GM12874 (cell line): ENCODE measurements at regions not wholly inside any gene's neighbourhood (a gene's known extent, or its start where the extent isn't known, plus 50 kb on each side); places are given as distances from the start of the nearest gene placed in this dataset.

ENCODE experiments used
- TF ChIP-seq, protein P1 (sequence below): IDR thresholded peaks from 2 replicates; pipeline ENCODE4 v1.5.1; 2011; ENCODE audit warnings: low read depth, mild to moderate bottlenecking, control low read depth, low read length, moderate library complexity; ENCODE audit not compliant: insufficient read depth

DNA sequence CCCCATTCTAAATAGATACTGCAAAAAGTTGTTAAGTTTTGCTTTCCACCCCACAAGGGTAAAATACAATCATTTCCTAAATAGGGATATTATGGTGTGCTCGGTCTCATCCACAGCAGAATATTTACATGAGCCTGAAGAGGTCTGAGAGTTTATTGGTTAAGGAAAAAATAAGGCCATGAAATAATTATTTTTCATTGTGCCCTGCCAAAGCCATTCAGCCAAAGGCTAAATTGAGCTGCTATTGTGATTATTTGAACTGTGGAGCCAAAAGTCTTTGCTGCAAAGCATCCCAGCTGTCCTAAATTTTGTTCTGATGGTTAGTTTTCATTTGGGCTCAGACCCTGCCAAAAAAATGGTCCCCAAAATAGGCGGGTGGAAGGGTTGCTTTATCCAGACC is 298.7 kb upstream of the ESRRG start:
- TF ChIP-seq, protein P1, sequence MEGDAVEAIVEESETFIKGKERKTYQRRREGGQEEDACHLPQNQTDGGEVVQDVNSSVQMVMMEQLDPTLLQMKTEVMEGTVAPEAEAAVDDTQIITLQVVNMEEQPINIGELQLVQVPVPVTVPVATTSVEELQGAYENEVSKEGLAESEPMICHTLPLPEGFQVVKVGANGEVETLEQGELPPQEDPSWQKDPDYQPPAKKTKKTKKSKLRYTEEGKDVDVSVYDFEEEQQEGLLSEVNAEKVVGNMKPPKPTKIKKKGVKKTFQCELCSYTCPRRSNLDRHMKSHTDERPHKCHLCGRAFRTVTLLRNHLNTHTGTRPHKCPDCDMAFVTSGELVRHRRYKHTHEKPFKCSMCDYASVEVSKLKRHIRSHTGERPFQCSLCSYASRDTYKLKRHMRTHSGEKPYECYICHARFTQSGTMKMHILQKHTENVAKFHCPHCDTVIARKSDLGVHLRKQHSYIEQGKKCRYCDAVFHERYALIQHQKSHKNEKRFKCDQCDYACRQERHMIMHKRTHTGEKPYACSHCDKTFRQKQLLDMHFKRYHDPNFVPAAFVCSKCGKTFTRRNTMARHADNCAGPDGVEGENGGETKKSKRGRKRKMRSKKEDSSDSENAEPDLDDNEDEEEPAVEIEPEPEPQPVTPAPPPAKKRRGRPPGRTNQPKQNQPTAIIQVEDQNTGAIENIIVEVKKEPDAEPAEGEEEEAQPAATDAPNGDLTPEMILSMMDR, result no peak

DNA sequence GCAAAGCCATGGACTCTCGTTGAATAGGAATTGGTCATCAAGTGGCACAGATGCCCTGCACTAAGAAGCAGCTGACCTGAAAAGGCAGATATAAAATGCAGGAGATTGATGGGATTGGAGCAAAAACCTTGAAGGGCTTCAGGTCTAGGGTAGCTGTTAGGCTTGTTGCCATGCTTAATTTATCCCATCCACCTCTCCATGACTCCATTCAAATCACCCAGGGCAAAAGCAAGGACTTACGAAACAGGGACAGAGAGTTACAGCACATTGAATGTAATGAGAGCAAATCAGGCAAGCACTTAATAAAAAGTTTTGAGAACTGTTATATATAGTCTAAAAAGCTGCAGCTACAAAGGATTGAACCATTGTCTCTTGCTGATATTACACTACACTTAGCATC is 298.2 kb upstream of the ESRRG start:
- TF ChIP-seq, protein P1, result no peak

DNA sequence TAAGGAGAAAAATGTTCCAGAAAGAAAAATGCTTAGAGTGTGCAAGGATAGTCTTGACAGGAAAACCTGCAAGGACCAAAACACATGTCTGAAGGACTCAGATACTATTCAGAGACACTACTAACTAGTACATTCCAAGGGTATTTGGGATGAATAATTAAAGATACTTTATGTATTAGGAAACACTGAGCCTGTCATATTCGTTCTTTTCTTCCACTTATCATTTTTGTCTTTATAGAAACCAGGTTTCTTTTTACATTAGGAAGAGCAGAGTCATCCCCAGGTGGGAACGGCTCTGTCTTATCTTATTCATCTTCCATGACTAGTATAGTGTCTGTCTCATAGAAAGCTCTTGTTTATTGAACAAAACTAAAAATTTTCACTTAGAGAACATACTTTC is 296.2 kb upstream of the ESRRG start:
- TF ChIP-seq, protein P1, result no peak

DNA sequence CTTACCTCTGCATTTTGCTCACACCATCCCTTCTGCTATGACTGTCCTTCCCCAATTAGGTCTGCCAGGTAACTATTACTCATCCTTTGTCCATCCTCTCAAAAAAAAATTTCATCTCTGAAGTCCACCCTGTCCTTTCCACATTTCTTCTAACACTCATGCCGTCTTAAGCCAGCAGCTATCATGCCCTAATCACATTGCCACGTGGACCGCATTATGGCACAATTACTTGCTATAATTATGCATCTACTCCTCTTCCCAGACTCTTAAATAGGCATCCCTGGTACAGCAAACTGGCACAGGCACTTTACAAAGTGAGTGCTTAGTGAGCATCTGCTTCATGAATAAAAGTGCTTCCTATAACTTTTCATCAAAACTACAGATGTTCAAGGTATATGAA is 295.4 kb upstream of the ESRRG start:
- TF ChIP-seq, protein P1, result no peak

DNA sequence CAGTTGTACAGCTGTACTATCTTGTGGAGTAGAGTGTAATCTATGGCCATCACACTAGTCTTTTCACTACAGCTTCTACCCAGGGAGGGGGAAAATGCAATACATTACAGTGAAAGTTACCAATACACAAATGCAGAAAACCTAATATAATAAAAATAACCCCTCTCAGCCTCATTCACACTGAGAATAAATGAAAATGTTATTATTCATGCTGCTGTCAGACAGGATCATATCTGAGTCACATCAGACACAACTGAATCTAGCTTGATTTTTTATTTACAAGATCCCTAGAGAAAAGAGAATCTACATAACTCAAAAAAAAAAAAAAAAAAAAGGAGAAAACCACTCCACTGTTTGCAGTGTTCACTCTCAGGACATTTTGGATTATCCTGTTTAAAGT is 293.9 kb upstream of the ESRRG start:
- TF ChIP-seq, protein P1, result no peak

DNA sequence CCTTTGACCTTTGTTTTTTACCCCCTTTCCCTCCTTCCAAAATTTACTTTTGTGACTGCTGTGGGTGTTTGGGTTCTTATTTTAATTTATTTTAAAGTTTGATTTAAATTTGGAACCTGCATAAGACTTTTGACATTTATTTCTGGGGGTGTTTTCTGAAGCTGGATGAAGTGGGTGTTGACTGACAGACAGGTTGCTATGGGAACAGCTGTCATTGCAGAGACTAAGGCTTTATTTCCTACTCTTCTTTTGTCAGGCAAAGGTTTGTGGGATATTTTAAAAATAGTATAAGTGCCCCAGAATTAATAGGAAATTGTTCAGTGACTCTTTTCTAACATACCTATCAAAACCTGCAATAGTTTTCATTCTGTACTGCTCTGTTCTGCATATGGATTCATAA is 290.8 kb upstream of the ESRRG start:
- TF ChIP-seq, protein P1, result no peak

DNA sequence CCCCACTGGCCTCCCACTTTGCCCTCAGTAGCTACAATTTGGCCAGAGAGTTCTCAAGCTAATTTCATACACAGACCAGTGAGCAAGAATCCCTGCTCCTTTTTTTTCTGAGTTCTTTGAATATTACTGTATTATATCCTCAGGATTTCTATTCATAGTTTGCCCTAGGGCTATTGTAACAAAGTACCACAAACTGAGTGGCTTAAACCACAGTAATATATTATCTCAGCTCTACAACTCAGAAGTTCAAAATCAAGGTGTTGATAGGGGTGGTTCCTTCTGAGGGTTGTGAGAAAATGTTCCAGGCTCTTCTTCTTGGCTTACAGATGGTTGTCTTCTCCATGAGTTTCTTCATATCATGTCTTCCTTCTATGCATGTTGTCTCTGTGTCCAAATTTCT is 289.4 kb upstream of the ESRRG start:
- TF ChIP-seq, protein P1, result no peak

DNA sequence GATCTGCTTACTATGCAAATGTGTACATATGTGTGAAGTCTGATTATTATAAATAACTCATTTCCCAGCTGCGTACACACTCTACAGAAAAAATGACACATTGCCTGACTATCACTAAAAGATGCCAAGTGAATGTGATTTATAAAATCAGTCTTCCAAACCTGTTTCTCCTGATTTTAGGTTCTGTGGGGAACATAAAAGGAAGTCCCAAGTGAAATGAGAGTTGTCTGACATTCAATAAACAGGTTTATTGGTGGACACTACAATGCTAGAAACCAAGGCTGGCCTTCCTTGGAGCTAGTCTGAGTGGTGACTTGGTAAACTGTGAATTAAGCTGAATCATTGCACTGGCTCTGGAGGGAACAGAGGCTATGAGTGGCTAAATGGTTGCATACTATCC is 287.9 kb upstream of the ESRRG start:
- TF ChIP-seq, protein P1, result no peak
